Liver (tissue), 8 donors: ENCODE measurements at regions not wholly inside any gene's neighbourhood (a gene's known extent, or its start where the extent isn't known, plus 50 kb on each side); places are given as distances from the start of the nearest gene placed in this dataset.

ENCODE experiments used
- DNase-seq: peaks from one replicate; pipeline ENCODE4 v3.0.0-alpha.2; 2017; ENCODE audit warnings: low spot score
- H3K27ac ChIP-seq, 2 donors: one replicate each; pipeline ENCODE4 v1.7.0; 2013; ENCODE audit warnings: inconsistent platforms in 2 of 2, low read length in 2 of 2, control low read depth in 1 of 2, low read depth in 1 of 2, mild to moderate bottlenecking in 1 of 2
- H3K27me3 ChIP-seq, 4 donors: one replicate each; pipeline versions ENCODE4 v1.6.1 to v1.7.0; 2013; ENCODE audit warnings: low read length in 3 of 4, inconsistent platforms in 1 of 4, mild to moderate bottlenecking in 1 of 4, moderate library complexity in 1 of 4; ENCODE audit not compliant: control insufficient read depth in 4 of 4, insufficient read depth in 4 of 4
- H3K36me3 ChIP-seq, 4 donors: one replicate each; pipeline versions ENCODE4 v1.6.1 to v1.7.0; 2013; ENCODE audit warnings: low read length in 3 of 4, mild to moderate bottlenecking in 3 of 4, low read depth in 1 of 4, moderate library complexity in 1 of 4; ENCODE audit not compliant: control insufficient read depth in 4 of 4, insufficient read depth in 3 of 4
- H3K4me1 ChIP-seq, 4 donors: one replicate each; pipeline versions ENCODE4 v1.6.1 to v1.7.0; 2013; ENCODE audit warnings: low read length in 3 of 4, mild to moderate bottlenecking in 3 of 4, moderate library complexity in 1 of 4; ENCODE audit not compliant: control insufficient read depth in 4 of 4, insufficient read depth in 4 of 4
- H3K4me3 ChIP-seq, 3 donors: one replicate each; pipeline versions ENCODE4 v1.6.1 to v1.7.0; 2013; ENCODE audit warnings: low read length in 3 of 3, control low read depth in 1 of 3, low read depth in 1 of 3, mild to moderate bottlenecking in 1 of 3
- H3K9ac ChIP-seq, 2 donors: one replicate each; pipeline ENCODE4 v1.7.0; 2013; ENCODE audit warnings: low read length in 2 of 2, mild to moderate bottlenecking in 2 of 2, moderate library complexity in 2 of 2, control low read depth in 1 of 2, low read depth in 1 of 2
- H3K9me3 ChIP-seq, 4 donors: one replicate each; pipeline versions ENCODE4 v1.6.1 to v1.7.0; 2013; ENCODE audit warnings: low read length in 3 of 4; ENCODE audit not compliant: control insufficient read depth in 4 of 4
- CTCF ChIP-seq: fragments of 150-350 bp; IDR thresholded peaks from 2 replicates; pipeline ENCODE4 v1.5.1; 2017; ENCODE audit warnings: improper control_type of control experiment, low read depth, low read length; ENCODE audit not compliant: missing input control
- EGR1 ChIP-seq, 2 donors: IDR thresholded peaks; 2 replicates each; pipeline ENCODE4 v1.6.1; 2016 to 2018; ENCODE audit warnings: antibody characterized with exemption in 2 of 2, low read depth in 2 of 2
- FOXA1 ChIP-seq: IDR thresholded peaks from 2 replicates; pipeline ENCODE4 v1.6.1; 2016; ENCODE audit warnings: antibody characterized with exemption
- GABPA ChIP-seq, 2 donors: IDR thresholded peaks in 1 of 2; conservative IDR thresholded peaks in 1 of 2; 2 replicates each; pipeline ENCODE4 v1.6.1; 2016; ENCODE audit warnings: antibody characterized with exemption in 2 of 2, mild to moderate bottlenecking in 1 of 2, moderate library complexity in 1 of 2
- HNF4A ChIP-seq, 2 donors: conservative IDR thresholded peaks; 2 replicates each; pipeline ENCODE4 v1.6.1; 2016; ENCODE audit warnings: antibody characterized with exemption in 2 of 2, mild to moderate bottlenecking in 2 of 2
- HNF4G ChIP-seq: IDR thresholded peaks from 2 replicates; pipeline ENCODE4 v1.6.1; 2016; ENCODE audit warnings: antibody characterized with exemption
- JUND ChIP-seq, 2 donors: IDR thresholded peaks; 2 replicates each; pipeline ENCODE4 v1.6.1; 2016; ENCODE audit warnings: antibody characterized with exemption in 2 of 2
- NR2F2 ChIP-seq: IDR thresholded peaks from 2 replicates; pipeline ENCODE4 v1.6.1; 2016; ENCODE audit warnings: antibody characterized with exemption
- RAD21 ChIP-seq, 2 donors: IDR thresholded peaks; 2 replicates each; pipeline ENCODE4 v1.6.1; 2016; ENCODE audit warnings: antibody characterized with exemption in 2 of 2, mild to moderate bottlenecking in 2 of 2
- RXRA ChIP-seq, 2 donors: IDR thresholded peaks; 2 replicates each; pipeline ENCODE4 v1.6.1; 2017 to 2018; ENCODE audit warnings: antibody characterized with exemption in 2 of 2, mild to moderate bottlenecking in 1 of 2
- SP1 ChIP-seq: IDR thresholded peaks from 2 replicates; pipeline ENCODE4 v1.6.1; 2018; ENCODE audit warnings: antibody characterized with exemption, mild to moderate bottlenecking
- YY1 ChIP-seq: IDR thresholded peaks from 2 replicates; pipeline ENCODE4 v1.6.1; 2016; ENCODE audit warnings: antibody characterized with exemption, mild to moderate bottlenecking
- ZBTB33 ChIP-seq: IDR thresholded peaks from 2 replicates; pipeline ENCODE4 v1.6.1; 2016; ENCODE audit warnings: antibody characterized with exemption
- WGBS: extraction: QIAGEN DNeasy Blood & Tissue Kit; methylation state at CpG from one replicate; pipeline ENCODE4 v1.1.7; 2013; 5-methylcytosine and 5-hydroxymethylcytosine counted together
- TF ChIP-seq, protein P1 (sequence below): IDR thresholded peaks from 2 replicates; pipeline ENCODE4 v1.6.1; 2016; ENCODE audit warnings: antibody characterized with exemption, mild to moderate bottlenecking
- TF ChIP-seq, protein P2 (sequence below): IDR thresholded peaks from 2 replicates; pipeline ENCODE4 v1.6.1; 2016; ENCODE audit warnings: antibody characterized with exemption
- donor health status: healthy.
- donor health status: healthy.
- donor health status: healthy.
- donor health status: healthy.
- donor health status: healthy.

- WGBS, result 33% methylated on average over 11 of the region's 11 CpGs
- no peaks in the 10 kb centered on the region for H3K4me1 ChIP-seq
- H3K9me3 ChIP-seq, result no peaks in the 10 kb centered on the region
- no peaks in the 10 kb centered on the region for H3K36me3 ChIP-seq
- no peak overlapping the region for H3K27ac ChIP-seq
- no peak overlapping the region for H3K4me3 ChIP-seq
- H3K9ac ChIP-seq, result no peak overlapping the region
- peaks cover 0 to 5% (median 1%) of the 10 kb centered on the region in 4 donors for H3K27me3 ChIP-seq
- DNase-seq, result no peak
- TF ChIP-seq SP1, result no peak
- no peak for TF ChIP-seq JUND (IDR thresholded peaks at IDR 0.05)
- no peak for TF ChIP-seq GABPA (IDR thresholded peaks at IDR 0.05 in 1 of 2, conservative IDR thresholded peaks at IDR 0.05 in 1 of 2)
- TF ChIP-seq CTCF, result no peak
Observed at GRCh38 chr20:60693496-60694133, 558.4 kb upstream of the CDH4 start.

DNA sequence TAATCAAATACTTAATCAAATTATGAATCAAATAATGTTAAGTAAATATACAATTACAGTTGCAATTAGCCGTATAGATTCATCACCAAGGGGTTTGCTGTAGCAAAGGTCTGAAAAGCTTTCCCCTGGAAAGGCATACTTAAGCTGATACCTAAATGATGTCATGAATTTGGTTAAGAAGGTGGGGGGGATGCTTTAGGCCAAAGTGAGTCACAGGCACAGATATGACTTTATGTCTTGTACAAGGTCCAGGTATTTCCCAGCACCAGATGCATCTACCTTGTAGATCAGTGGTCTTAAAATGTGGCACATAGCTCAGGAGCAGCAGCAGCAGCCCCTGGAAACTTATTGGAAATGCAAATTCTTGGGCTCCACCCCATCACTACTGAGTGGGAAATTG is 557.3 kb upstream of the CDH4 start:
- Histone ChIP-seq H3K9me3 (no peaks in the 10 kb centered on the region), H3K27ac (no peak overlapping the region), H3K36me3 (no peaks in the 10 kb centered on the region), H3K27me3 (peaks cover 0 to 5% (median 1%) of the 10 kb centered on the region in 4 donors), H3K4me3 (no peak overlapping the region), H3K4me1 (no peaks in the 10 kb centered on the region), H3K9ac (no peak overlapping the region)
- no peak for DNase-seq
- WGBS, result 79% methylated on average over 1 of the region's 1 CpG
- TF ChIP-seq RXRA (IDR thresholded peaks at IDR 0.05) (no peak), NR2F2 (no peak), SP1 (no peak), ZBTB33 (no peak), HNF4G (no peak), GABPA (IDR thresholded peaks at IDR 0.05 in 1 of 2, conservative IDR thresholded peaks at IDR 0.05 in 1 of 2) (no peak), RAD21 (IDR thresholded peaks at IDR 0.05) (no peak), FOXA1 (no peak), YY1 (no peak), JUND (IDR thresholded peaks at IDR 0.05) (no peak), EGR1 (IDR thresholded peaks at IDR 0.05; ENCODE audit: low read depth in 2 of 2) (no peak), CTCF (no peak), HNF4A (conservative IDR thresholded peaks at IDR 0.05) (no peak)
- TF ChIP-seq, protein P1, sequence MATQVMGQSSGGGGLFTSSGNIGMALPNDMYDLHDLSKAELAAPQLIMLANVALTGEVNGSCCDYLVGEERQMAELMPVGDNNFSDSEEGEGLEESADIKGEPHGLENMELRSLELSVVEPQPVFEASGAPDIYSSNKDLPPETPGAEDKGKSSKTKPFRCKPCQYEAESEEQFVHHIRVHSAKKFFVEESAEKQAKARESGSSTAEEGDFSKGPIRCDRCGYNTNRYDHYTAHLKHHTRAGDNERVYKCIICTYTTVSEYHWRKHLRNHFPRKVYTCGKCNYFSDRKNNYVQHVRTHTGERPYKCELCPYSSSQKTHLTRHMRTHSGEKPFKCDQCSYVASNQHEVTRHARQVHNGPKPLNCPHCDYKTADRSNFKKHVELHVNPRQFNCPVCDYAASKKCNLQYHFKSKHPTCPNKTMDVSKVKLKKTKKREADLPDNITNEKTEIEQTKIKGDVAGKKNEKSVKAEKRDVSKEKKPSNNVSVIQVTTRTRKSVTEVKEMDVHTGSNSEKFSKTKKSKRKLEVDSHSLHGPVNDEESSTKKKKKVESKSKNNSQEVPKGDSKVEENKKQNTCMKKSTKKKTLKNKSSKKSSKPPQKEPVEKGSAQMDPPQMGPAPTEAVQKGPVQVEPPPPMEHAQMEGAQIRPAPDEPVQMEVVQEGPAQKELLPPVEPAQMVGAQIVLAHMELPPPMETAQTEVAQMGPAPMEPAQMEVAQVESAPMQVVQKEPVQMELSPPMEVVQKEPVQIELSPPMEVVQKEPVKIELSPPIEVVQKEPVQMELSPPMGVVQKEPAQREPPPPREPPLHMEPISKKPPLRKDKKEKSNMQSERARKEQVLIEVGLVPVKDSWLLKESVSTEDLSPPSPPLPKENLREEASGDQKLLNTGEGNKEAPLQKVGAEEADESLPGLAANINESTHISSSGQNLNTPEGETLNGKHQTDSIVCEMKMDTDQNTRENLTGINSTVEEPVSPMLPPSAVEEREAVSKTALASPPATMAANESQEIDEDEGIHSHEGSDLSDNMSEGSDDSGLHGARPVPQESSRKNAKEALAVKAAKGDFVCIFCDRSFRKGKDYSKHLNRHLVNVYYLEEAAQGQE, result no peak
- TF ChIP-seq, protein P2, sequence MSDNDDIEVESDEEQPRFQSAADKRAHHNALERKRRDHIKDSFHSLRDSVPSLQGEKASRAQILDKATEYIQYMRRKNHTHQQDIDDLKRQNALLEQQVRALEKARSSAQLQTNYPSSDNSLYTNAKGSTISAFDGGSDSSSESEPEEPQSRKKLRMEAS, result no peak
